GM19239 (cell line): ENCODE measurements at regions not wholly inside any gene's neighbourhood (a gene's known extent, or its start where the extent isn't known, plus 50 kb on each side); places are given as distances from the start of the nearest gene placed in this dataset.

Experiments used
- DNase-seq: peaks from one replicate; pipeline ENCODE4 v3.0.0; 2011; ENCODE audit warnings: low spot score; ENCODE audit not compliant: insufficient read length
- FAIRE-seq: peaks from 2 replicates; lab custom pipeline; 2011; peaks lifted over from hg19 to GRCh38; lab: Jason Lieb, UNC

DNA sequence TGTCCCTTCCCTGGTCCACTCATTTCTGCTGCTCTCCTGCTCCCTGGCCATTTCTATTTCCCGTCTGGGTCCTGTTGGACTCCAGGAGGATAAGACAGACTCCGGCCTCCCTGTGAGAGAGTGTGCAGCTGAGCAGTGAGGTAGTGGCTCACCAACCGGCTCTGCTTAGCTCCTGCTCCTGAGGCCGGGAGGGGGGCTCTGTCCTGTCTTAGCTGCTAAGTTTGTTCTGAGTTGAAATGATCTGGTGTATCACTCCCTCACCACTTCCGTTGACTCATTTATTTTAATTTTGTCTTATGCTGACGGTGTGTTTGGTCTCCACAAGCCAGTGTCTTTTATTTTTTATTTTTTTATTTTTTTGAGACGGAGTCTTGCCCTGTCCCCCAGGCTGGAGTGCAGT is 148.5 kb upstream of the PDE10A start:
- FAIRE-seq (no peak), DNase-seq (no peak)

- no peak for FAIRE-seq
- no peak for DNase-seq
Measured at GRCh38 chr6:165808021-165808420, 145.0 kb upstream of the PDE10A start.

DNA sequence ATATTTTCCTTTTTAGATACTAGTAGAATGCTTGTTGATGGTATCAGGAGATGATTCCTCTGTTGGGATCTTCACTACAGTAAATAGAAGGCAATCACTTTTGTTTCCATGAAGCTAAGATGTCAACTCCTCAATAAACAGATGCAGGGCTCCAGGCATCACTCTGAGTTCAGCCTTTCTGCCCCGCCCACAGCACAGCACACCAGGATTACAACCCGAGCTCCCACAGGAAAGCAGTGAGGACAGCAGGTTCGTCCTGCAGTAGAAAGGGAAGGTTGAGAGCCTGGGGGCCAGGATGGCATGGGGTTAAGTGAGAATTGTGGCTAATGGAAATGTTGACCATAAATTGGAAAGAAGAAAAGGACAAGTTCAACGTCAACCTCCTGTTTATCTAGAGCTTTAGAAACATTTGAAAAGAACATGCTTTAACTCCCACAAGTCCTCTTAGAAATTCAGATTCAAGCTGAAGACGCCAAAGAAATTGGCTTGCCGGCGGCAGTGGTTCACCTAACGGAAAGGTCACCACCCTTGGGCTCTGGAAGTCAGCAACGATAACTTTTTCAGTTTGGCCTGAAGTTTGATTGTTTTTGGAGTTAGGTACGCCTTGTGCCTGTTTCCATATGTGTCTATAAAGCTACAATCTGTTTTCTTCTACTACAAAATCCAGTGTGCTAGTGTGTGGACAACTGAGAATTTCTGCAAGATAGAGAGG is 144.4 kb upstream of the PDE10A start:
- no peak for FAIRE-seq

DNA sequence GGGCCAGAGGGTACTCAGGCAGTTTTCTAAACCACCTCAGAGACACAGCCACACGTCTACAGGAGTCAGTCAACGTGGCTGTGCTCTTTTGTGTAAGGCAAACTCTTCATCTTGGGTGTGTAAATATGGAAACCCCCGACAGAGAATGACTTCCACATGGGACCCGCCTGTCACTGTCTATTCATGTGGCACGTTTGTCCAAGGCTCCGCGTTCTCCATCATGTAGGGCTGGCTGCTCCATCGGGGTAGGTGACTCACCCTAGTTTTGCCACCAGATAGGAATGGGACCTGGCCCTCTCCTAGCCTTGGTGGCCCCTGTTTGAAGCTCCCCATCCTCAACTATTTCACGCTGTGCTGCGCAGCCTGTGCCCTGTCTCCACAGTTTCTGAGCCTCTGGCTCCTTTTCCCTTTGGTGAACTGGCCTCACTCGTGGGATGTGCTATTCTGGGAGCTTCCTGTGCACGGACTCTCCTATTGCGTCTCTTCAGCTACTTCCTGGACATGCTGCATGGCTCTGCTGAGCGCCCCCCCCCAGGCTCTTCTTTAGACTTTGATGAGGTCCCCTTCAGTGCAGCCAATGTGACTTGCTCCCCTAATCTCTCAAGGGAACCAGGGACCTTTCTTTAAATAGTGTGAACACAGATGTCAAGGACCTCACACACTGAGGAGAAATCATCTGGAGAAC is 143.2 kb upstream of the PDE10A start:
- no peak for DNase-seq
- FAIRE-seq, result no peak

More for the DNA sequence above, 144.4 kb upstream of the PDE10A start:
- DNase-seq, result no peak

- FAIRE-seq (no peak), DNase-seq (no peak)
Measured at GRCh38 chr6:165805636-165806035, 142.6 kb upstream of the PDE10A start.

DNA sequence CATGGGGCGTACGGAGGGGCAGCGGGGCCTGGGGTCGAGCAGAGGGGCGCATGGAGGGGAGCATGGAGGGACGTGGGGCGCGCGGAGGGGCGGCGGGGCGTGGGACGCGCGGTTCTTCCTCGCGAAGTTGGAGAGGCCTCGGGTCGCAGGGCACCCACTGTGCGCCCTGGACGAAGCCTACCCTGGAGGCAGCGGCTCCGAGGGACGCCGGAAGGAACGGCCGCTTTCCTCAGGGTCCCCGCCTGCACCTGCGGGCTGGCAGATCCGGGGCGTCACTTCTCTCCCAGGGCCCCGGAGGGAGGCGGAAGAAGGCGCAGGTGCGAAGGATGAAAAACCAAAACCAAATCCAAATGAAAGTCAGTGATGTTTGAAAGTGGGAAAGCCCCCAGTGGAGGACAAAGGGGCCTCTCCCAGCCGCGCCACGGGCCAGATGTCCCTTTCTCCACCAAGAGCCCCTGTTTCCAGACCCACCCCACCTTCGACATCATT is 142.1 kb upstream of the PDE10A start:
- no peak for DNase-seq
- no peak for FAIRE-seq

GRCh38 chr6:165804331-165805066 is 141.5 kb upstream of the PDE10A start:
- DNase-seq, result no peak
- no peak for FAIRE-seq

DNA sequence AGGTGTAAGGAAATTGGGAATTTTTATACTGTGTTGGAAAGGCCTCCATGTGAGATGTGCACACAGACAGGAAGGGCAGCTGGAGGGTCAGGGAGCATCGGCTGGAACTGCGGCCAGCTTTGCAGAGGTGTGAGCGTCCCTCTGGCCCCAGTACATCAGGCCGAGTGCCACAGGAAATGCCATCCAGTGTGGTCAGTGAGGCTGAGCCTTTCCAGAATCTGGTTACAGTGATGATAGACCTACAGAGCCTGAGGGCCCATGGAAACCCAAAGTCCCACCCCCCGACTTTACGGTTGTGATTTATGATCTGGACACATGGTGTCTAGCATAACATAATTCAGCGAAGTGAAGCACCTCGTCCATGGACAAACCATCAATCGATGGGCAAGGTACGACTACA is 137.3 kb upstream of the PDE10A start:
- DNase-seq (no peak), FAIRE-seq (no peak)

- DNase-seq, result no peak
- no peak for FAIRE-seq
Measured at GRCh38 chr6:165799391-165800153, 136.5 kb upstream of the PDE10A start.

GRCh38 chr6:165798991-165799390 is 135.9 kb upstream of the PDE10A start:
- DNase-seq, result no peak
- FAIRE-seq, result no peak

DNA sequence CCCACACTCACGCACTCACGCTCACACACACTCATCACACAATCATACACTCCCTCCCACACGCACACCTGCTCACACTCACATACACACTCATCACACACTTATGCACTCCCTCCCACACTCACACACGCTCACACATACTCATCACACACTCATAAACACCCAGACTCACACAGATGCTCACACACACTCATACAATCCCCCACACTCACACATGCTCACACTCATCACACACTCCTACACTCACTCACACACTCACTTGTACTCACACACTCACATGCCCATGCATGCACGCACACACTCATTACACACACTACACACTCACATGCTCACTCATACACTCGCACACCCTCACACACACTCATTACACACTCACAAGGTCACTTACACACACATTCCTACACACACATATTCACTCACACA is 131.1 kb upstream of the PDE10A start:
- DNase-seq (no peak), FAIRE-seq (no peak)

DNA sequence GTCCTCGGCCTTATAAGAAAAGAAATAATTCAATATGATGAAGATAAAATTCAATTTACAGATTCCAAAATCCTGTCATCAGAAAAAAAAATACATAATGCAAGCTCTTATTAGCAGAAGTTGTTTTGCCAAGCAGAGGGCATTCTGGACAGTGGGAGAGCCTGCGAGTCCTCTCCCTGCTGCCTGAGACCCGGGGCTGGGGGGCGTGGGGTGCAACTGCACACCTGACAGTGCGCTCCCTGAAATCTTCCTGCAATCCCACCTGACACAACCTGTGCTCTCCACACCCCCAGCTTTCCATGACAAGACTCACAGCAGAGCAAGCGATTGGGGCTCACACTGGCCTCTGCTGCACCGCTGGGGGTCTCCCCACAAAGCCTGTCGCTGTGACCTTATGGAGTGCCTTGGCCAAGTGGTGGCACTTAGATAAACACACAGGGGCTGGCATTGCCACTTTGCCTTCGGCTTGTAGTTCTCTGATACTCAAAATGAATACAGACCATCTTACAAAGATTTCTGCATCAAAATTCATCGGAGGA is 130.3 kb upstream of the PDE10A start:
- FAIRE-seq, result no peak
- DNase-seq, result no peak

DNA sequence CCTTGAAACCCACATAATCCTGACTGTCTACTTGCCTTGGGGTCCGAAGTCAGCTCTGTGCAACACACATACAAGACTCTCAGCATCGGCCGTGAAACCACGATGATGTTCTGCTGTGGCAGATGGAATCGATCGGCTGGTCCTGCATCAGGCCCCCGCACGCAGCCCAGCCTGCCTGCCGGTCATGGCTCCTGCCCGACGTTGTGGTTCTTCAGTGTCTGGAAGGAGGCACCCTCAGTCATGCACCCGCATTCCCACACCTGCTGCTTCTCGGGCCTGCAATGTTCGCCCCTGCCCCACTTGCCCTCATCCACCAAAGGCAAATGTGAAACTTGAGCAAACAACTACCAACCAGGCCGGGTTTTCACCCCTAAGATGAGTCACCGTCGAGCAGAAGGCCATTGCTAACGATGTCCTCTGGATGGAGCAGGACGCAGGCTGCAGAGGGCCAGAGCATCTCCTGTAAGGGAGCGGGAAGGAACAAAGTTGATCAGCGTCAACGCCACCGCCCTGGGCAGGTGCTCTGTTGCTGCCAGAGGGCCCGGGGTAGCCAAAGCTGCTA is 128.9 kb upstream of the PDE10A start:
- DNase-seq (no peak), FAIRE-seq (no peak)

DNA sequence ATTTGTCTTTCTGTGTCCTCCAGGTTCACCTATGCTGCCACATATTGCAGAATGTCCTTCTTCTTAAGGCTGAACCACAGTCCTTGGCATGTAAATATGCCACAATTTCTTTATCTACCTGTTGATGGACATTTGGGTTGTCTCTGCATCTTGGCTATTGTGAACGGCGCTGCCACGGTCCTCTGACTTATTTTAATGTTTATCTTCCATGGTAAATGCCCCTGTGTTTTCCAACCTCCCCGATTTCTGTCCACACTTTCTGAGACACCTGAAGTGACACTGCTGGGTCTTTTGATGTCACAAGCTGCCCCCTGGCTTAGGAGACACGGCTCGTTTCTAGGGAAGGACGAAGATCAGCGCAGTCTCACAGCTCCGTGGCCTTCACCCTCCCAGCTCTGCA is 128.3 kb upstream of the PDE10A start:
- FAIRE-seq (no peak), DNase-seq (no peak)

DNA sequence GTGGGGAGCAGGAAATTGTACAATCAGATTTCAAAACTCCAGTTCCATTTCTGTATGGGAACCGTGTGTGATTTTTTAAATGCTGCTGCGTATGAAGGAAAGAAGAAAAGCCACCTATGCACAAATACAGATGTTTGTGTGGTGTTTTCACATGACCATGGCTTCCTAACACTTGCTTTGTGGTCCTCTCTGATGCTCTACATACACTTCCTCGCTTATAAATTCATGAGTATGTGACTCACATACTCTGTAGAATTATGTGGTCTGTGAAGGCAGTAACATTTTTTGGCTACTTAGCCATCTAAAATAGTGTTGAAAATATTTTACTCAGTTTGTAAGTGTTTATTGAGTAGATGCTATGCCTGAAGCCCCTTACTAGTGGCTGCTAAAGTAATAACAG is 119.8 kb upstream of the PDE10A start:
- FAIRE-seq (no peak), DNase-seq (no peak)

GRCh38 chr6:165782134-165782533 is 119.1 kb upstream of the PDE10A start:
- FAIRE-seq, result no peak
- no peak for DNase-seq

DNA sequence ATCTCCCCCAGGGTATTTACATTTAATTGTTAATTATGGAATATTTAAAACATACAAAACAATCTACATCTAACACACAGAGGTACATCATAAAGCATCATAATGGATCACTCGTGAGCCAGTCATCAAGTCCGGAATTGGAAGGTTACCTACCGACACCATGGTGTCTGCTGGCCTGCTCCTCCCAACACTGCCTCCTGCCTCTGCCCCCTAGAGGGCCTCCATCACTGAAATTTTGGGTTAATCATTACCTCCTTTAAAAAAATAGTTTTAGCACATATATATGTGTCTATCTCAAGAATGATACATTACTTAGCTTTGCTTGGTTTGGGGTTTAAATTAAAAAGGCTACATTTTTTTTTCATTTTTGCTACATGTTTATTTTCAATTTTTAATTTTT is 114.6 kb upstream of the PDE10A start:
- DNase-seq (no peak), FAIRE-seq (no peak)

DNA sequence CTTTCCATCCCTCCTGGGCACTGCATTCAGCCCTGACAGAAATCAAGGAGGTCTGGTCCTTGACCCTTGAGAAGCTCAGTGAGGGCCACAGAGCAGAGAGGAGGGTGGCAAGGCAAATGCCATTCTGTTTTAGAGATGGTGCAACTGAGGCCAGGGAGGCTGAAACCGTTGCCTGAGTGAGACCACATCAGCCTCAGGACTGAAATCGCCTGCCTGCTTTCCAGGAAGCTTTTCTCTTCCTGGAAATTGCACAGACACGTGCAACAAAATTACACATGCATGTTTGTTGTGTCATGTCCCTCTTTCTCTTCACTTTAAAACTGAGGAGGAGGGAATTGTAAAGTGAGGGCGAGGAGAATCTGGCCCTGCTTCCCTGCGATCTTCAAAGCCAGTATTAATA is 113.7 kb upstream of the PDE10A start:
- DNase-seq, result no peak
- no peak for FAIRE-seq

DNA sequence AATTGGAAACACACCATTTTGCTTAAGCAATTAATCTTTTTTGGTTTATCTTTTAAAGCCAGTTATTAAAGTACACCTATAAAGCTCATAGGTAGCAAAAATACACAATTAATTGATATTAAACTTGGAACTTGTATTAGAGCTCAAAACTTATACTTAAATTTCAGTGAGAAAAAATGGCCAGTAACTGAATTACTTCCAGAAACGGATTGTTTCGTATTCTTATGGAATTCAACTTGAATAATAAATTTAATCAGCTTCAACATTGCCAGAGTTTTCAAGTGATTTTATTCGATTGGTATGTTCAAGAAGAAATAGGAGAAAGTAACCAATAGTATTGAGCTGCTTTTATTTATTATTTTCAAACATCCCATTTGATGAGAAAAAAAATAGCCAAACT is 112.7 kb upstream of the PDE10A start:
- DNase-seq (no peak), FAIRE-seq (no peak)
